Calu3 (cell line): ENCODE measurements at regions not wholly inside any gene's neighbourhood (a gene's known extent, or its start where the extent isn't known, plus 50 kb on each side); places are given as distances from the start of the nearest gene placed in this dataset.

Source experiments
- BruUV-seq: library from RNA; stranded (reverse); fragments of 400-500 nt; replicated peaks from 2 replicates; lab custom pipeline; 2021; lab: Mats Ljungman, UMichigan
- CTCF ChIA-PET: fragments of 300-600 bp; sonication (Branson Sonifier 250); formaldehyde crosslinking; loops from one replicate; lab custom pipeline; 2022; ENCODE audit warnings: antibody characterized with exemption; lab: Charles Lee
- DNase-seq: peaks from one replicate; pipeline ENCODE4 v3.0.0; 2022
- H3K27ac Mint-ChIP-seq: one replicate; pipeline ENCODE4 v1.8.0; 2022; ENCODE audit warnings: mixed read lengths; ENCODE audit not compliant: unreplicated experiment
- H3K27me3 Mint-ChIP-seq: one replicate; pipeline ENCODE4 v1.8.0; 2022; ENCODE audit warnings: mixed read lengths; ENCODE audit not compliant: unreplicated experiment
- H3K36me3 Mint-ChIP-seq: one replicate; pipeline ENCODE4 v1.8.0; 2022; ENCODE audit warnings: mild to moderate bottlenecking, moderate library complexity, mixed read lengths; ENCODE audit not compliant: insufficient read depth, unreplicated experiment
- H3K4me1 Mint-ChIP-seq: one replicate; pipeline ENCODE4 v1.8.0; 2022; ENCODE audit warnings: mild to moderate bottlenecking, low read depth, mixed read lengths; ENCODE audit not compliant: unreplicated experiment
- H3K4me3 Mint-ChIP-seq: one replicate; pipeline ENCODE4 v1.8.0; 2022; ENCODE audit warnings: mild to moderate bottlenecking, low read depth, moderate library complexity, mixed read lengths; ENCODE audit not compliant: unreplicated experiment
- H3K9me3 Mint-ChIP-seq: one replicate; pipeline ENCODE4 v1.8.0; 2022; ENCODE audit warnings: low read depth, mixed read lengths; ENCODE audit not compliant: unreplicated experiment
- CTCF ChIP-seq: fragments of 200-600 bp; IDR thresholded peaks from one replicate; pipeline ENCODE4 v1.8.0; 2022; ENCODE audit warnings: antibody characterized with exemption; ENCODE audit not compliant: unreplicated experiment
- intact Hi-C: fragments of 100-400 bp; cut with micrococcal nuclease; formaldehyde crosslinking; loops from one replicate; pipeline ENCODE4 v1.10.0; 2022; ENCODE audit not compliant: unreplicated experiment

GRCh38 chr1:30035522-30036228, 687.7 kb downstream of the MATN1 start:
- Mint-ChIP-seq H3K27me3 (peaks cover 13% of the 10 kb centered on the region), H3K4me1 (peaks cover 8% of the 10 kb centered on the region), H3K9me3 (peaks cover 4% of the 10 kb centered on the region), H3K4me3 (no peak overlapping the region), H3K36me3 (no peaks in the 10 kb centered on the region), H3K27ac (no peak overlapping the region)
- no peak for TF ChIP-seq CTCF
- intact Hi-C loops = no loop called here
- CTCF ChIA-PET = no interaction called here
- DNase-seq = no peak
- no TSS peak for BruUV-seq

GRCh38 chr1:30034627-30035521, 688.5 kb downstream of the MATN1 start:
- no TSS peak for BruUV-seq
- no peak for TF ChIP-seq CTCF
- Mint-ChIP-seq H3K27me3 (peaks cover 14% of the 10 kb centered on the region), H3K9me3 (peaks cover 4% of the 10 kb centered on the region), H3K4me1 (peaks cover 8% of the 10 kb centered on the region), H3K4me3 (no peak overlapping the region), H3K36me3 (no peaks in the 10 kb centered on the region), H3K27ac (no peak overlapping the region)
- intact Hi-C loops = no loop called here
- no peak for DNase-seq
- CTCF ChIA-PET = no interaction called here

- no TSS peak for BruUV-seq
- H3K36me3 Mint-ChIP-seq = no peaks in the 10 kb centered on the region
- no peak for DNase-seq
- peaks cover 21% of the 10 kb centered on the region for H3K27me3 Mint-ChIP-seq
- CTCF ChIA-PET = no interaction called here
- intact Hi-C loops = no loop called here
- peaks cover 4% of the 10 kb centered on the region for H3K9me3 Mint-ChIP-seq
- no peak overlapping the region for H3K4me3 Mint-ChIP-seq
- H3K4me1 Mint-ChIP-seq = peaks cover under 1% of the 10 kb centered on the region
- TF ChIP-seq CTCF = no peak
- no peak overlapping the region for H3K27ac Mint-ChIP-seq
Measured at GRCh38 chr1:30034105-30034626, 689.2 kb downstream of the MATN1 start.

GRCh38 chr1:30033256-30034104, 689.9 kb downstream of the MATN1 start:
- no peak for DNase-seq
- intact Hi-C loops = no loop called here

More at GRCh38 chr1:30033256-30034104, 689.9 kb downstream of the MATN1 start:
- Mint-ChIP-seq H3K4me1 (no peaks in the 10 kb centered on the region), H3K27ac (no peak overlapping the region), H3K36me3 (no peaks in the 10 kb centered on the region), H3K9me3 (peaks cover 4% of the 10 kb centered on the region), H3K27me3 (peaks cover 28% of the 10 kb centered on the region), H3K4me3 (no peak overlapping the region)
- no TSS peak for BruUV-seq
- TF ChIP-seq CTCF = no peak
- CTCF ChIA-PET = no interaction called here
